MM.1S (cell line): ENCODE measurements at regions not wholly inside any gene's neighbourhood (a gene's known extent, or its start where the extent isn't known, plus 50 kb on each side); places are given as distances from the start of the nearest gene placed in this dataset.

Source experiments
- DNase-seq: peaks from one replicate; pipeline ENCODE4 v3.0.0-alpha.2; 2015
- H2AFZ ChIP-seq: fragments of 300-600 bp; sonication (generic); 2 replicates; pipeline ENCODE4 v1.6.0; 2016; ENCODE audit warnings: antibody characterized with exemption, low read length
- H3F3A ChIP-seq: fragments of 300-600 bp; sonication (generic); 2 replicates; pipeline ENCODE4 v1.6.1; 2016; ENCODE audit warnings: mild to moderate bottlenecking, antibody characterized with exemption, low read length, moderate library complexity, mixed read lengths; ENCODE audit not compliant: insufficient read depth
- H3K27ac ChIP-seq: fragments of 300-600 bp; sonication (generic); 2 replicates; pipeline ENCODE4 v1.5.1; 2016; ENCODE audit warnings: mild to moderate bottlenecking, low read length
- H3K27me3 ChIP-seq: fragments of 300-600 bp; sonication (generic); replicated peaks from 2 replicates; pipeline ENCODE4 v1.6.0; 2016; ENCODE audit warnings: low read length; ENCODE audit not compliant: insufficient read depth
- H3K36me3 ChIP-seq: fragments of 300-600 bp; sonication (generic); replicated peaks from 2 replicates; pipeline ENCODE4 v1.6.1; 2016; ENCODE audit warnings: mild to moderate bottlenecking, low read length, mixed read lengths; ENCODE audit not compliant: insufficient read depth
- H3K4me1 ChIP-seq: fragments of 300-600 bp; sonication (generic); 2 replicates; pipeline ENCODE4 v1.6.1; 2016; ENCODE audit warnings: low read length, mixed read lengths
- H3K4me2 ChIP-seq: fragments of 300-600 bp; sonication (generic); 2 replicates; pipeline ENCODE4 v1.6.0; 2016; ENCODE audit warnings: low read depth, low read length
- H3K4me3 ChIP-seq: fragments of 300-600 bp; sonication (generic); 2 replicates; pipeline ENCODE4 v1.5.1; 2016; ENCODE audit warnings: low read length, mixed read lengths
- H3K79me2 ChIP-seq: fragments of 300-600 bp; sonication (generic); 2 replicates; pipeline ENCODE4 v1.6.1; 2016; ENCODE audit warnings: mixed run types, low read length, mixed read lengths
- H3K9ac ChIP-seq: fragments of 300-600 bp; sonication (generic); 2 replicates; pipeline ENCODE4 v1.6.1; 2016; ENCODE audit warnings: low read length, mixed read lengths
- H3K9me2 ChIP-seq: fragments of 300-600 bp; sonication (generic); replicated peaks from 2 replicates; pipeline ENCODE4 v1.6.1; 2016; ENCODE audit warnings: mild to moderate bottlenecking, low read length, mixed read lengths; ENCODE audit not compliant: insufficient read depth
- H3K9me3 ChIP-seq: fragments of 300-600 bp; sonication (generic); replicated peaks from 2 replicates; pipeline ENCODE4 v1.6.1; 2016; ENCODE audit warnings: mild to moderate bottlenecking, low read length, mixed read lengths; ENCODE audit not compliant: insufficient read depth
- H4K20me1 ChIP-seq: fragments of 300-600 bp; sonication (generic); 2 replicates; pipeline ENCODE4 v1.6.1; 2016; ENCODE audit warnings: mild to moderate bottlenecking, low read length, moderate library complexity, mixed read lengths; ENCODE audit not compliant: insufficient read depth
- CTCF ChIP-seq: fragments of 300-600 bp; sonication (generic); IDR thresholded peaks from 2 replicates; pipeline ENCODE4 v1.5.1; 2016; ENCODE audit warnings: antibody characterized with exemption, low read length, mixed read lengths
- EZH2 ChIP-seq: fragments of 300-600 bp; sonication (generic); optimal IDR thresholded peaks from 2 replicates; pipeline ENCODE3; 2017; ENCODE audit warnings: low read depth, mild to moderate bottlenecking, antibody characterized with exemption, low read length, mixed read lengths
- EZH2phosphoT487 ChIP-seq: fragments of 300-600 bp; sonication (generic); IDR thresholded peaks from 2 replicates; pipeline ENCODE4 v1.6.1; 2018; ENCODE audit warnings: antibody characterized with exemption, low read length

- no peak for DNase-seq
- H3K4me3 ChIP-seq = no peak overlapping the region
- H4K20me1 ChIP-seq = no peaks in the 10 kb centered on the region
- H3K79me2 ChIP-seq = no peaks in the 10 kb centered on the region
- H3K9me3 ChIP-seq = no peaks in the 10 kb centered on the region
- H3K4me1 ChIP-seq = no peaks in the 10 kb centered on the region
- H3K27ac ChIP-seq = no peak overlapping the region
- H3F3A ChIP-seq = no peaks in the 10 kb centered on the region
- no peaks in the 10 kb centered on the region for H3K27me3 ChIP-seq
- H2AFZ ChIP-seq = no peak overlapping the region
- no peaks in the 10 kb centered on the region for H3K9me2 ChIP-seq
- H3K4me2 ChIP-seq = no peak overlapping the region
- H3K9ac ChIP-seq = no peak overlapping the region
- TF ChIP-seq EZH2 = no peak
- TF ChIP-seq CTCF = no peak
- no peak for TF ChIP-seq EZH2phosphoT487
- no peaks in the 10 kb centered on the region for H3K36me3 ChIP-seq
These were observed 211.0 kb downstream of the TOMM20 start for GRCh38 chr1:234917495-234918180.

DNA sequence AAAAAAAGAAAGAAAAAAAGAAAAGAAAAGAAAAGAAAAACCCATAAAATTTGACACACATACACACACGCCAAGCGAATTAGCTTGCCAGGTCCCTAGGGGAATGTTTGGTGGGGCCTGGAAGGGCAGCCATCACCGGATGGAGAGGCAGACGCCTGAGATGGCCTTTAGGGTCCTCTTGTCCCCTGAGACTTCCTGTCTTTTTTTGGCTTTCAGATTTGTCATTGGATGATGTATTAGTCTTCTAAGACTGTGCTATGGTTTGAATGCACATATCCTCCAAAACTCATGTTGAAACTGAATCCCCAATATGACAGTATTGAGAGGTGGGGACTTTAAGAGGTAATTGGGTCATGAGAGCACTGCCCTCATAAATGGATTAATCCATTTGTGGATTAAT, 211.8 kb downstream of the TOMM20 start:
- H4K20me1 ChIP-seq = no peaks in the 10 kb centered on the region
- no peak overlapping the region for H3K9ac ChIP-seq
- H3K79me2 ChIP-seq = no peaks in the 10 kb centered on the region
- no peaks in the 10 kb centered on the region for H3F3A ChIP-seq
- no peak overlapping the region for H3K4me3 ChIP-seq
- TF ChIP-seq EZH2phosphoT487 = no peak
- no peak for TF ChIP-seq EZH2
- no peak for TF ChIP-seq CTCF
- H3K36me3 ChIP-seq = no peaks in the 10 kb centered on the region
- no peak overlapping the region for H3K4me2 ChIP-seq
- H3K9me3 ChIP-seq = no peaks in the 10 kb centered on the region
- no peak overlapping the region for H2AFZ ChIP-seq
- H3K9me2 ChIP-seq = no peaks in the 10 kb centered on the region
- H3K27me3 ChIP-seq = no peaks in the 10 kb centered on the region
- no peak overlapping the region for H3K27ac ChIP-seq
- no peak for DNase-seq
- no peaks in the 10 kb centered on the region for H3K4me1 ChIP-seq

DNA sequence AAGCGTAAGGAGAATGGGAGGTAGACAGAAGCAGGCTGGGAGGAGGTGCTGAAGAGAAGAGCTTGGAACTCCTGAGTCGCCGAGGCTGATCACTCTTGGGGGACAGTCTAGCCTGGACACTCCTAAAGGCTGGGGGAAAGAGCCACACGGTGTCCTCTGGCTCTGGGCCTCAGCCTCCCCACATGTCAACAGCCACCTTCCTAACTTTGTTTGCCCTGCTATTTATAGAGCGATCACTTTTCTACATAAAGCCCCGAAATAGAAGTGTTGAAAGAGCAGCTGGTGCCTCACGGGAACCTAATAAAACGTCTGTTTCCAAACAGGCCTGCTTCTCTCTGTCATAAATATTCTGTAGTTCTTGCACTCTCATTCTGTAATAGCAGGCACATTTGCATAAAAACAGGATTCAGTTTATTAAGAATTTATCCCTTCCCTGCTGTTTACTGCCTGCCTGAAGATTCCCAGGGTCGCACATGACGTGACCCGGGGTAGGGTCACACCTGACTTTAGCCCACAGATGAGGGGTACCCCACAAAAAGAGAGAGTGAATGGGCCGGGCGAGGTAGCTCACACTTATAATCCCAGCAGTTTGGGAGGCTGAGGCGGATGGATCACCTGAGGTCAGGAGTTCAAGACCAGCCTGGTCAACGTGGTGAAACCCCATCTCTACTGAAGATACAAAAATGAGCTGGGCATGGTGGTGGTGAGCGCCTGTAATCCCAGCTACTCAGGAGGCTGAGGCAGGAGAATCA, 212.5 kb downstream of the TOMM20 start:
- Histone ChIP-seq H3K4me3 (no peak overlapping the region), H3K9me2 (no peaks in the 10 kb centered on the region), H3K36me3 (no peaks in the 10 kb centered on the region), H3K9me3 (no peaks in the 10 kb centered on the region), H2AFZ (no peak overlapping the region), H3K27me3 (no peaks in the 10 kb centered on the region), H4K20me1 (no peaks in the 10 kb centered on the region), H3K9ac (no peak overlapping the region), H3K79me2 (no peaks in the 10 kb centered on the region), H3K27ac (no peak overlapping the region), H3F3A (no peaks in the 10 kb centered on the region), H3K4me2 (no peak overlapping the region), H3K4me1 (no peaks in the 10 kb centered on the region)
- no peak for DNase-seq
- TF ChIP-seq CTCF = no peak
- no peak for TF ChIP-seq EZH2
- TF ChIP-seq EZH2phosphoT487 = no peak
